ENCODE measurements at regions not wholly inside any gene's neighbourhood (a gene's known extent, or its start where the extent isn't known, plus 50 kb on each side); places are given as distances from the start of the nearest gene placed in this dataset.

- Histone ChIP-seq H3K4me3 (no peak overlapping the region), H3K27ac (no peak overlapping the region), H3K4me1 (replicated peaks in 1 of 2) (no peaks in the 10 kb centered on the region)
- ATAC-seq (replicated peaks in 6 of 8): no peak
- in situ Hi-C loops (cut with MboI; ENCODE audit: low pct_unique_long_range_greater_than_20kb in 2 of 9, low sequenced_read_pairs in 9 of 9, unreplicated experiment in 9 of 9): no loop called here
Observed at GRCh38 chr9:31112491-31112890, 1272.0 kb upstream of the ACO1 start.

GRCh38 chr9:31114346-31114745 is 1270.1 kb upstream of the ACO1 start:
- 0 to 100% (median 41%) methylated on average over 1 of the region's 1 CpG; no CpG with 5 or more reads in 2 of the 10 experiments for WGBS, 10 experiments
- Histone ChIP-seq H3K4me1 (replicated peaks in 1 of 2) (no peaks in the 10 kb centered on the region), H3K27ac (no peak overlapping the region), H3K4me3 (no peak overlapping the region)
- ATAC-seq (replicated peaks in 6 of 8): no peak
- in situ Hi-C loops (cut with MboI; ENCODE audit: low pct_unique_long_range_greater_than_20kb in 2 of 9, low sequenced_read_pairs in 9 of 9, unreplicated experiment in 9 of 9): no loop called here

GRCh38 chr9:31119890-31120454 is 1264.5 kb upstream of the ACO1 start:
- in situ Hi-C loops (cut with MboI; ENCODE audit: low pct_unique_long_range_greater_than_20kb in 2 of 9, low sequenced_read_pairs in 9 of 9, unreplicated experiment in 9 of 9): no loop called here
- Histone ChIP-seq H3K27ac (no peak overlapping the region), H3K4me1 (replicated peaks in 1 of 2) (no peaks in the 10 kb centered on the region), H3K4me3 (no peak overlapping the region)
- 0 to 89% (median 40%) methylated on average over 2 to 5 of the region's 5 CpGs for WGBS, 10 experiments
- ATAC-seq (replicated peaks in 6 of 8): peak in 2 of 8 experiments; percentile 37 to 48

- no peak for ATAC-seq (replicated peaks in 6 of 8)
- no peaks in the 10 kb centered on the region for H3K4me1 ChIP-seq (replicated peaks in 1 of 2)
- H3K4me3 ChIP-seq: no peak overlapping the region
- 0 to 67% (median 0%) methylated on average over 1 of the region's 1 CpG; no CpG with 5 or more reads in 3 of the 10 experiments for WGBS, 10 experiments
- H3K27ac ChIP-seq: no peak overlapping the region
- in situ Hi-C loops (cut with MboI; ENCODE audit: low pct_unique_long_range_greater_than_20kb in 2 of 9, low sequenced_read_pairs in 9 of 9, unreplicated experiment in 9 of 9): no loop called here
Observed at GRCh38 chr9:31124389-31124788, 1260.1 kb upstream of the ACO1 start.

- no peak overlapping the region for H3K27ac ChIP-seq
- in situ Hi-C loops (cut with MboI; ENCODE audit: low pct_unique_long_range_greater_than_20kb in 2 of 9, low sequenced_read_pairs in 9 of 9, unreplicated experiment in 9 of 9): no loop called here
- no peaks in the 10 kb centered on the region for H3K4me1 ChIP-seq (replicated peaks in 1 of 2)
- no peak for ATAC-seq (replicated peaks in 6 of 8)
- 0 to 100% (median 92%) methylated on average over 2 to 3 of the region's 3 CpGs for WGBS, 10 experiments
- H3K4me3 ChIP-seq: no peak overlapping the region
Observed at GRCh38 chr9:31135567-31135966, 1248.9 kb upstream of the ACO1 start.

GRCh38 chr9:31136524-31136923 is 1247.9 kb upstream of the ACO1 start:
- H3K27ac ChIP-seq: no peak overlapping the region
- 0 to 100% (median 71%) methylated on average over 1 of the region's 2 CpGs; no CpG with 5 or more reads in 5 of the 10 experiments for WGBS, 10 experiments

GRCh38 chr9:31137176-31138160 is 1247.0 kb upstream of the ACO1 start:
- Histone ChIP-seq H3K4me3 (no peak overlapping the region), H3K27ac (no peak overlapping the region), H3K4me1 (replicated peaks in 1 of 2) (no peaks in the 10 kb centered on the region)
- ATAC-seq (replicated peaks in 6 of 8): no peak
- in situ Hi-C loops (cut with MboI; ENCODE audit: low pct_unique_long_range_greater_than_20kb in 2 of 9, low sequenced_read_pairs in 9 of 9, unreplicated experiment in 9 of 9): no loop called here
- 14 to 97% (median 69%) methylated on average over 3 to 6 of the region's 6 CpGs for whole genome bisulfite sequencing, 10 experiments

More at GRCh38 chr9:31136524-31136923, 1247.9 kb upstream of the ACO1 start:
- no peak for ATAC-seq (replicated peaks in 6 of 8)
- Histone ChIP-seq H3K4me3 (no peak overlapping the region), H3K4me1 (replicated peaks in 1 of 2) (no peaks in the 10 kb centered on the region)
- in situ Hi-C loops (cut with MboI; ENCODE audit: low pct_unique_long_range_greater_than_20kb in 2 of 9, low sequenced_read_pairs in 9 of 9, unreplicated experiment in 9 of 9): no loop called here

- H3K4me3 ChIP-seq: no peak overlapping the region
- H3K4me1 ChIP-seq (replicated peaks in 1 of 2): no peaks in the 10 kb centered on the region
- in situ Hi-C loops (cut with MboI; ENCODE audit: low pct_unique_long_range_greater_than_20kb in 2 of 9, low sequenced_read_pairs in 9 of 9, unreplicated experiment in 9 of 9): no loop called here
- H3K27ac ChIP-seq: no peak overlapping the region
- 0 to 71% (median 5%) methylated on average over 1 of the region's 1 CpG for WGBS, 10 experiments
- ATAC-seq (replicated peaks in 6 of 8): no peak
Observed at GRCh38 chr9:31140316-31140715, 1244.1 kb upstream of the ACO1 start.

- Histone ChIP-seq H3K27ac (no peak overlapping the region), H3K4me3 (no peak overlapping the region), H3K4me1 (replicated peaks in 1 of 2) (no peaks in the 10 kb centered on the region)
- ATAC-seq (replicated peaks in 6 of 8): no peak
- in situ Hi-C loops (cut with MboI; ENCODE audit: low pct_unique_long_range_greater_than_20kb in 2 of 9, low sequenced_read_pairs in 9 of 9, unreplicated experiment in 9 of 9): no loop called here
- 15 to 100% (median 67%) methylated on average over 1 to 3 of the region's 3 CpGs; no CpG with 5 or more reads in 1 of the 10 experiments for whole genome bisulfite sequencing, 10 experiments
Observed at GRCh38 chr9:31142456-31142855, 1242.0 kb upstream of the ACO1 start.

GRCh38 chr9:31144614-31145013 is 1239.8 kb upstream of the ACO1 start:
- in situ Hi-C loops (cut with MboI; ENCODE audit: low pct_unique_long_range_greater_than_20kb in 2 of 9, low sequenced_read_pairs in 9 of 9, unreplicated experiment in 9 of 9): no loop called here
- H3K4me1 ChIP-seq (replicated peaks in 1 of 2): no peaks in the 10 kb centered on the region
- ATAC-seq (replicated peaks in 6 of 8): no peak
- no peak overlapping the region for H3K27ac ChIP-seq
- WGBS, 10 experiments: 0 to 100% (median 81%) methylated on average over 1 to 3 of the region's 3 CpGs; no CpG with 5 or more reads in 1 of the 10 experiments
- H3K4me3 ChIP-seq: no peak overlapping the region

GRCh38 chr9:31146485-31147166 is 1237.8 kb upstream of the ACO1 start:
- 0 to 92% (median 81%) methylated on average over 1 to 3 of the region's 3 CpGs for WGBS, 10 experiments
- no peak for ATAC-seq (replicated peaks in 6 of 8)
- in situ Hi-C loops (cut with MboI; ENCODE audit: low pct_unique_long_range_greater_than_20kb in 2 of 9, low sequenced_read_pairs in 9 of 9, unreplicated experiment in 9 of 9): no loop called here
- Histone ChIP-seq H3K27ac (no peak overlapping the region), H3K4me1 (replicated peaks in 1 of 2) (no peaks in the 10 kb centered on the region), H3K4me3 (no peak overlapping the region)

GRCh38 chr9:31153250-31153840 is 1231.1 kb upstream of the ACO1 start:
- ATAC-seq (replicated peaks in 6 of 8): peak in 2 of 8 experiments; percentile 16 to 30
- H3K27ac ChIP-seq: no peak overlapping the region
- in situ Hi-C loops (cut with MboI; ENCODE audit: low pct_unique_long_range_greater_than_20kb in 2 of 9, low sequenced_read_pairs in 9 of 9, unreplicated experiment in 9 of 9): no loop called here
- H3K4me3 ChIP-seq: no peak overlapping the region
- H3K4me1 ChIP-seq (replicated peaks in 1 of 2): no peaks in the 10 kb centered on the region
- WGBS, 10 experiments: 0 to 91% (median 75%) methylated on average over 1 to 2 of the region's 2 CpGs; no CpG with 5 or more reads in 1 of the 10 experiments

GRCh38 chr9:31166516-31166915 is 1217.9 kb upstream of the ACO1 start:
- H3K4me1 ChIP-seq (replicated peaks in 1 of 2): no peaks in the 10 kb centered on the region

More at GRCh38 chr9:31166516-31166915, 1217.9 kb upstream of the ACO1 start:
- in situ Hi-C loops (cut with MboI; ENCODE audit: low pct_unique_long_range_greater_than_20kb in 2 of 9, low sequenced_read_pairs in 9 of 9, unreplicated experiment in 9 of 9): no loop called here
- H3K4me3 ChIP-seq: no peak overlapping the region
- WGBS, 10 experiments: 3 to 100% (median 82%) methylated on average over 1 to 4 of the region's 4 CpGs; no CpG with 5 or more reads in 4 of the 10 experiments
- H3K27ac ChIP-seq: no peak overlapping the region
- ATAC-seq (replicated peaks in 6 of 8): no peak

All from motor neuron (in vitro differentiated cells).